ENCODE measurements at regions not wholly inside any gene's neighbourhood (a gene's known extent, or its start where the extent isn't known, plus 50 kb on each side); places are given as distances from the start of the nearest gene placed in this dataset.

DNA sequence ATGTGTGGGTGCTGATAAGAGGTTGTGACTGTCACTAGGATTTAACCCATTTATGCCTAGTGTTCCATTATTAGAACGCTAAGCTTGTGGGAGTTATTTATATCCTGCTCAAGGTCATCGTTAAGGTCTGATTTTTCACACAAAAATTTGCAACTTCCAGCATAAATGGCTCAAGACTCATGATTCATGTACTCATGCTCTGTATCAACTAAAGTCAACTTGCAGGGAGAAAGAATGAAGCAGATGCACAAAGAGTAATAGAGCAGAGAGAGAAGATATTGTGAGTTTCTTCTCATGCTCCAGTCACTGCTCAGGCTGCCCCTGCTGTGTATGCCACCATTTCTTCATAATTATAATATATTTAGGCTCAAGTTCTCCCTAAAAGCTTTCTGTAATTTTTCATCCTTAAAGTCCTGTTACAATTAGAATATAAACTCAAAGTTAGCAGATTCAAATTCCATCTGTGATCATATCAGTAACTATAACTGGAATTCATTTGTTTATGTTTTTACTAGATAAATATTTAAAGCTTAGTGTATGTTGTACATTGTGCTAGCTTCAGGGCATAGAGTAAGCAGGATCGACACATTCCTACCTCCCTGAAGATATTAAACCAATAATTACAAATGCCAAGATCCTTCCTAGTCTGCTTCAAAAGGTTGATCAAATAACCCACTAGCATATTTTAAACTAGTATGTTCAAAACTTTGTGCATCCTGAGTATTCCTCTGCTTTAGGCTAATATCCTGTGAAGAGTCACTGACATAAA, 136.7 kb downstream of the NUDT12 start:
- TF ChIP-seq, protein P1, sequence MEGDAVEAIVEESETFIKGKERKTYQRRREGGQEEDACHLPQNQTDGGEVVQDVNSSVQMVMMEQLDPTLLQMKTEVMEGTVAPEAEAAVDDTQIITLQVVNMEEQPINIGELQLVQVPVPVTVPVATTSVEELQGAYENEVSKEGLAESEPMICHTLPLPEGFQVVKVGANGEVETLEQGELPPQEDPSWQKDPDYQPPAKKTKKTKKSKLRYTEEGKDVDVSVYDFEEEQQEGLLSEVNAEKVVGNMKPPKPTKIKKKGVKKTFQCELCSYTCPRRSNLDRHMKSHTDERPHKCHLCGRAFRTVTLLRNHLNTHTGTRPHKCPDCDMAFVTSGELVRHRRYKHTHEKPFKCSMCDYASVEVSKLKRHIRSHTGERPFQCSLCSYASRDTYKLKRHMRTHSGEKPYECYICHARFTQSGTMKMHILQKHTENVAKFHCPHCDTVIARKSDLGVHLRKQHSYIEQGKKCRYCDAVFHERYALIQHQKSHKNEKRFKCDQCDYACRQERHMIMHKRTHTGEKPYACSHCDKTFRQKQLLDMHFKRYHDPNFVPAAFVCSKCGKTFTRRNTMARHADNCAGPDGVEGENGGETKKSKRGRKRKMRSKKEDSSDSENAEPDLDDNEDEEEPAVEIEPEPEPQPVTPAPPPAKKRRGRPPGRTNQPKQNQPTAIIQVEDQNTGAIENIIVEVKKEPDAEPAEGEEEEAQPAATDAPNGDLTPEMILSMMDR (IDR thresholded peaks at IDR 0.05; ENCODE audit: low read depth, low read length), result no peak
- no peak overlapping the region for H3K4me3 ChIP-seq (replicated peaks in 1 of 2; ENCODE audit: low read depth in 2 of 2, low read length in 2 of 2)
- peak; percentile 10 to 69 for DNase-seq (ENCODE audit: low read depth in 2 of 2)

DNA sequence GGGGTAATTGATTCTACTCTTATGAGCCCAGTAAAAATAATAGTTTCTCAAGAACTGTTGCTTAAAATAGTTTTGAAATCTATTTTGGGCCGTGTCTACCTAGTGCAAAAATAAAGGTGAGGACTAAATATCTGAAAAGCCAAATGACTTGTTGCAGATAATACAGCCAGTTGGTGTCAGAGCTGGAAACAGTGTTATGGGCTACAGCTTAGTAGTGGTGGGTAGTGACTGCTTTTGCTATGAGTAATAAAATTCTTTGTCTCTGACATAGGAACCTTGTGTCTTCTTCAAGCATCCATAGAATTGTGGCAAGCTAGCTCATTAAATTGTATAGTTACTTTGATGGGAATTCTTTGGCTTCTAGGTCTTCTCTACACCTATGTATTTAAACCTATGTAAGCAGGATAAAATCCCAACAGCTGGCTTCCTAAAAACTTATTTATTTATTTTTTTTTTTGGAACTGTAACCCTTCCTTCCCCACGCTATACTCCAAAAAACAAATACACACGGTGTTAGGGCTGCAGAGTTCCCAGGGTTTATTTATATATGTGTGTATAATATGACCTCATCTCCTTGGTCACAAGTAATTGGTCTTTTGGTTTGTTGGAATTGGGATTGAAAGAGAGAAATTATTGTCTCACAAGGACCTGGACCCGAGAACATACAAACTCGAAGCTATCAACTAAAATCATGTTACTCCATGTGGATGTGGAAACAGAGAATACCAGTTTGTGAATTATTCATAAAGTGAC, 138.0 kb downstream of the NUDT12 start:
- no peak overlapping the region for H3K4me3 ChIP-seq (replicated peaks in 1 of 2; ENCODE audit: low read depth in 2 of 2, low read length in 2 of 2)
- DNase-seq (ENCODE audit: low read depth in 2 of 2), result peak; percentile 29 to 83
- TF ChIP-seq, protein P1 (IDR thresholded peaks at IDR 0.05; ENCODE audit: low read depth, low read length), result no peak

DNA sequence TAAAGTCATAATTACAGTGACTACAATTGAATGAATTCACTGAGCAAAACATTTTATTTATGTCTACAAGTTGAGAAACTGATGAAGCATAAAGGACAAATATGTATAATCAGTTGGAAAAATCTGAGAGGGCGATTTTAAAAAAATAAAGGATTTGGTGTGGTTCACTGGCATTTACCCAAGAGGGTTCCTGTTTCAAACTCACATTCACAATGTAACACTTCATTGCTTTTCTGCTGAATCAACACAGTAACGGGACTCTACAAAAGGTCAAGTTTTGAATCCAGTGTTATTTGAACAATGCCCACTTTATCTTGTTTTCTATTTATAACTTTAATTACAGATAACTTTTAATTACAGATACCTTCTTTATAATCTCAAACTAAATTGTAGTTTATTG, 138.6 kb downstream of the NUDT12 start:
- peak; percentile 19 to 62 for DNase-seq (ENCODE audit: low read depth in 2 of 2)
- no peak overlapping the region for H3K4me3 ChIP-seq (replicated peaks in 1 of 2; ENCODE audit: low read depth in 2 of 2, low read length in 2 of 2)
- TF ChIP-seq, protein P1 (IDR thresholded peaks at IDR 0.05; ENCODE audit: low read depth, low read length), result no peak

DNA sequence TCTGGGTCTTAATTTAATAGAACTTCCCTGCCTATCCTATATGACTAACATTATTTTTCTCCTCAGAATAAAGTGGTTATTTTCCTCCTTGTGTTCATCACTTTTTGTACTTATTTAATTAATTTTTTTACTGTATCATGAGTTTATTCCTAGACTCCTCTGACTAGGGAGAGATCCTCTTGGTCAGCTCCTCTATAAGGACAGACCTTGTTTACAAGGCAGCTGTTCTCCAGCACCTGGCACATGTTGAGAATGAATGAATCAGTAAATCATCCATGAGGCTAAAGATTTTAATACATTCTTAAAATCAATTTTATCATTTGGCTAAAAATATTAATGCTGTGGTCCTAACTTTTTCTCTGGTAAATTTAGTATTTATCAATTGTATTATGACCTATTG, 139.8 kb downstream of the NUDT12 start:
- TF ChIP-seq, protein P1 (IDR thresholded peaks at IDR 0.05; ENCODE audit: low read depth, low read length), result no peak
- DNase-seq (ENCODE audit: low read depth in 2 of 2), result no peak
- H3K4me3 ChIP-seq (replicated peaks in 1 of 2; ENCODE audit: low read depth in 2 of 2, low read length in 2 of 2), result no peak overlapping the region

DNA sequence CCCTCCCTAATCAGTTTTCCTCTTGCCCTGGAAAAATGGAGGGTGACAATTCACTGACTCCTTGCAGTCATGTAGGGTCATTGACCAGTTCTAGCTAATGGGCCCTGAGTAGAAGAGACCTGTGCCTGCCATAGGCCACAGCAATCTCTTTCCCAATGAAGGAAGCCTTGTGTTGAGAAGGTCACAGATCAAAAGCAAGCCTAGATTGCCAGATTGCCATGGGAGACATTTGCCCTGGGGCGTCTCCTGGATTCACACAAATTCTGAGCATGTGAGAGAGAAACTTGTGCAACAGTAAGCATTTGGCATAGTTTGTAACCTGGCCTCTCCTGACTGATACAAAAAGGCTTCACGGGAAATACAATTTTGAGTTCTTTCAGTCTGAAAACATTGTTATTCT, 148.0 kb downstream of the NUDT12 start:
- TF ChIP-seq, protein P1 (IDR thresholded peaks at IDR 0.05; ENCODE audit: low read depth, low read length), result no peak
- no peak overlapping the region for H3K4me3 ChIP-seq (replicated peaks in 1 of 2; ENCODE audit: low read depth in 2 of 2, low read length in 2 of 2)
- no peak for DNase-seq (ENCODE audit: low read depth in 2 of 2)

DNA sequence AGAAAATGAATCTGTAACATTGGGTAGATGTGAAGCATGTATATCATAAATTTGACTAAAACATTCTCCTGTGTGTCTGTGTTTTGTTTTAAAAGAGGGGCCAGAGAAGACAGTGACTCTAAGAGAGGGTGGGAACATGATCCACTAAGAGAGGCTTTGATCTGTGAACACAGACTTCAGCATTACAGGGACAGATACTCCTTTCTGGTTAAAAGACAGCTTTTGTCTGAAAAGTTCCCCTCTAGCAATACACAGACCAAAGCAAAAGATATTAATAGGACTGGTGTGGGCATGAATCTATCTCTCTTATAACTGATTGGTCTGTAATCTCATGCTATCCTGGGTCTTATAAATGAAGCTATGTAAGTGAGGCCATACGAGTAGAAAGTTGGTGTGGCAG, 150.9 kb downstream of the NUDT12 start:
- no peak overlapping the region for H3K4me3 ChIP-seq (replicated peaks in 1 of 2; ENCODE audit: low read depth in 2 of 2, low read length in 2 of 2)
- TF ChIP-seq, protein P1 (IDR thresholded peaks at IDR 0.05; ENCODE audit: low read depth, low read length), result no peak
- DNase-seq (ENCODE audit: low read depth in 2 of 2), result no peak

Measured in cardiac fibroblast (primary cell).